Loucy (cell line): ENCODE measurements at regions not wholly inside any gene's neighbourhood (a gene's known extent, or its start where the extent isn't known, plus 50 kb on each side); places are given as distances from the start of the nearest gene placed in this dataset.

Source experiments
- H2AFZ ChIP-seq: fragments of 200-600 bp; sonication (generic); 2 replicates; pipeline ENCODE4 v1.6.0; 2016; ENCODE audit warnings: antibody characterized with exemption, mild to moderate bottlenecking, low read length, moderate library complexity
- H3F3A ChIP-seq: fragments of 200-600 bp; 2 replicates; pipeline ENCODE4 v1.6.0; 2016; ENCODE audit warnings: antibody characterized with exemption, low read depth, mild to moderate bottlenecking
- H3K27me3 ChIP-seq: fragments of 200-600 bp; sonication (generic); 2 replicates; pipeline ENCODE4 v1.6.1; 2014; ENCODE audit warnings: low read length, mild to moderate bottlenecking; ENCODE audit not compliant: insufficient read depth, poor library complexity, severe bottlenecking
- H3K36me3 ChIP-seq: fragments of 200-600 bp; sonication (generic); 2 replicates; pipeline ENCODE4 v1.6.1; 2016; ENCODE audit warnings: low read length; ENCODE audit not compliant: insufficient read depth
- H3K4me1 ChIP-seq: fragments of 200-600 bp; sonication (generic); 2 replicates; pipeline ENCODE4 v1.5.1; 2014; ENCODE audit warnings: low read length, mild to moderate bottlenecking; ENCODE audit not compliant: insufficient read depth, poor library complexity, severe bottlenecking
- H3K4me2 ChIP-seq: fragments of 200-600 bp; sonication (generic); 2 replicates; pipeline ENCODE4 v1.6.0; 2014; ENCODE audit warnings: antibody characterized with exemption, low read length, low read depth, mild to moderate bottlenecking; ENCODE audit not compliant: poor library complexity, severe bottlenecking
- H3K4me3 ChIP-seq: fragments of 200-600 bp; sonication (generic); 2 replicates; pipeline ENCODE4 v1.5.1; 2014; ENCODE audit warnings: low read length, mild to moderate bottlenecking, mixed read lengths; ENCODE audit not compliant: poor library complexity, severe bottlenecking
- H3K79me2 ChIP-seq: fragments of 200-600 bp; sonication (generic); 2 replicates; pipeline ENCODE4 v1.6.1; 2014; ENCODE audit warnings: low read length; ENCODE audit not compliant: insufficient read depth
- H3K9ac ChIP-seq: fragments of 200-600 bp; sonication (generic); 2 replicates; pipeline ENCODE4 v1.6.0; 2014; ENCODE audit warnings: mild to moderate bottlenecking, low read depth, low read length, moderate library complexity; ENCODE audit not compliant: poor library complexity, severe bottlenecking
- H3K9me2 ChIP-seq: fragments of 200-600 bp; sonication (generic); replicated peaks from 2 replicates; pipeline ENCODE4 v1.6.1; 2016; ENCODE audit warnings: low read depth, low read length, mixed read lengths
- H3K9me3 ChIP-seq: fragments of 200-600 bp; sonication (generic); 2 replicates; pipeline ENCODE4 v1.6.1; 2014; ENCODE audit warnings: mild to moderate bottlenecking, antibody characterized with exemption, low read length, low read depth; ENCODE audit not compliant: insufficient read depth
- H4K20me1 ChIP-seq: fragments of 200-600 bp; sonication (generic); 2 replicates; pipeline ENCODE4 v1.6.0; 2014; ENCODE audit warnings: antibody characterized with exemption, low read length, mild to moderate bottlenecking; ENCODE audit not compliant: insufficient read depth, poor library complexity, severe bottlenecking
- CTCF ChIP-seq: fragments of 200-600 bp; sonication (generic); conservative IDR thresholded peaks from 2 replicates; pipeline ENCODE4 v1.5.1; 2014; ENCODE audit warnings: mild to moderate bottlenecking, antibody characterized with exemption, low read length
- EZH2phosphoT487 ChIP-seq: fragments of 200-600 bp; IDR thresholded peaks from 2 replicates; pipeline ENCODE4 v1.6.1; 2018; ENCODE audit warnings: antibody characterized with exemption, mild to moderate bottlenecking, moderate library complexity, borderline replicate concordance

- Histone ChIP-seq H4K20me1 (no peaks in the 10 kb centered on the region), H3K4me2 (no peak overlapping the region), H3K9ac (no peak overlapping the region), H3K36me3 (no peaks in the 10 kb centered on the region), H3K9me2 (no peaks in the 10 kb centered on the region), H3K4me1 (no peaks in the 10 kb centered on the region), H3K27me3 (no peaks in the 10 kb centered on the region), H3K9me3 (no peaks in the 10 kb centered on the region), H2AFZ (no peak overlapping the region), H3K4me3 (no peak overlapping the region), H3K79me2 (no peaks in the 10 kb centered on the region), H3F3A (no peaks in the 10 kb centered on the region)
- TF ChIP-seq EZH2phosphoT487 (no peak), CTCF (no peak)
Observed at GRCh38 chr3:118682921-118683320, 351.7 kb downstream of the IGSF11 start.

DNA sequence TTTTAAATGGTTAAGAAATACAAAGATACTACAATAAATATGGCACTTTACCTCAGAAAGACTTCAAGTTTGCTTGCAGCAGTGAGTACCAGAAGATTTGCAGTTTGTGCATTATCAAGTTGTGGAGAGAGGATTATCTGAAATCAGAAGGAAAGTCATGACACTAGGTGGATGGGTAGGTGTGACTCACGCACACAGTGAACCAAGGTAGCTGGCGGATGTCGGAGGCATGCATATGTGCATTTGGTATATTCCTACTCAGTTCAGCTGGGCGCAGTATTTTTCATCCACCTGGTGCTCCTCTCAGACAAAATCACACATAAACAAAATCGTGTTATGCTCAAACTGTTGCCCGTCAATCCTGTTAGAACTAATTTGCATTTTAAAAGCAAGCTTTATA, 351.0 kb downstream of the IGSF11 start:
- Histone ChIP-seq H3K27me3 (no peaks in the 10 kb centered on the region), H3K79me2 (no peaks in the 10 kb centered on the region), H3K4me1 (no peaks in the 10 kb centered on the region), H3K9ac (no peak overlapping the region), H3K9me2 (no peaks in the 10 kb centered on the region), H3K36me3 (no peaks in the 10 kb centered on the region), H2AFZ (no peak overlapping the region), H3K4me3 (no peak overlapping the region), H3K4me2 (no peak overlapping the region), H3K9me3 (no peaks in the 10 kb centered on the region), H3F3A (no peaks in the 10 kb centered on the region), H4K20me1 (no peaks in the 10 kb centered on the region)
- TF ChIP-seq EZH2phosphoT487 (no peak), CTCF (no peak)

DNA sequence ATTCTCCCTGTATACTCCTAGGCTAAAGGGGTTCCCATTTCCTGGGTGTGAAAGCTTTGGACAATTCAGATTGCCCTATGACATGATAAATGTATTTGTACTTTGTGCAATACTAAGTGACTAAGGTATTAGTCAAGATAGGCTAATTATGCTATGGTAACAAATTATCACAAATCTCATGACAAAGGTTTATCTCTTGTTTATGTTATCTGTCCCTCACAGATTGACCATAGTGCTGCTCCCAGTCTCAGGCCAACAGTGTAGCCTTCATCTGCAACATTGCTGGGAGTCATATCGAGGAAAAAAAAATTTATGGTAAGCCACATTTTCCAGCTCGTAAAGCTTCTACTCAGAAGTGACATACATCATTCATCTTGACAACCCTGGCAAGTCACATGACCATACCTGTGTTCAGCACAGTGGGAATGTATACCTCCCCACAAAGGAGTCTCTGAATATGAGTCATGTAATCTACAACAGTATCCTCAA, 346.2 kb downstream of the IGSF11 start:
- H4K20me1 ChIP-seq = no peaks in the 10 kb centered on the region
- no peaks in the 10 kb centered on the region for H3F3A ChIP-seq
- no peaks in the 10 kb centered on the region for H3K4me1 ChIP-seq
- H3K4me2 ChIP-seq = no peak overlapping the region
- H3K79me2 ChIP-seq = no peaks in the 10 kb centered on the region
- H3K9me3 ChIP-seq = no peaks in the 10 kb centered on the region
- no peak overlapping the region for H2AFZ ChIP-seq
- H3K9me2 ChIP-seq = no peaks in the 10 kb centered on the region
- no peak for TF ChIP-seq CTCF
- TF ChIP-seq EZH2phosphoT487 = no peak
- no peaks in the 10 kb centered on the region for H3K27me3 ChIP-seq
- no peak overlapping the region for H3K4me3 ChIP-seq
- H3K36me3 ChIP-seq = no peaks in the 10 kb centered on the region
- no peak overlapping the region for H3K9ac ChIP-seq
